Spleen (tissue), 7 donors: ENCODE measurements at regions not wholly inside any gene's neighbourhood (a gene's known extent, or its start where the extent isn't known, plus 50 kb on each side); places are given as distances from the start of the nearest gene placed in this dataset.
"Not testable (repeated sequence)": the region's sequence is repeated elsewhere in the genome, so short reads cannot be mapped to it uniquely, and the experiment has no call there.

Source experiments
- POLR2A ChIP-seq, 3 donors: fragments of 450-650 bp; IDR thresholded peaks; one replicate each; pipeline ENCODE4 v1.5.1; 2017; ENCODE audit warnings: antibody characterized with exemption in 3 of 3, mild to moderate bottlenecking in 1 of 3
- POLR2AphosphoS5 ChIP-seq, 3 donors: sonication (generic); formaldehyde crosslinking; IDR thresholded peaks; one replicate each; pipeline ENCODE4 v1.5.1; 2017; ENCODE audit warnings: antibody characterized with exemption in 3 of 3
- TF ChIP-seq, protein P1 (sequence below), 11 experiments: fragments of 200-600 bp in 7 of 11; fragments of 450-650 bp in 4 of 11; sonication (generic) in 4 of 11; IDR thresholded peaks in 8 of 11; conservative IDR thresholded peaks in 3 of 11; 1 replicate in 7 of 11; 2 replicates in 4 of 11; pipeline versions ENCODE4 v1.4.0 to v1.8.0; 2016 to 2021; ENCODE audit warnings: antibody characterized with exemption in 11 of 11, inconsistent platforms in 4 of 11, mild to moderate bottlenecking in 1 of 11
- donor health status: DM: no; HTN: no; CAD: no; lungs with moderate emphysema.
- donor health status: DM: no; HTN: no; CAD: no.
- donor health status: DM: no; HTN: no; CAD: no.

GRCh38 chr1:148280831-148281572, 128.9 kb upstream of the NBPF11 start:
- not testable (repeated sequence) for TF ChIP-seq POLR2A, POLR2AphosphoS5 (IDR thresholded peaks at IDR 0.05)
- TF ChIP-seq, protein P1, sequence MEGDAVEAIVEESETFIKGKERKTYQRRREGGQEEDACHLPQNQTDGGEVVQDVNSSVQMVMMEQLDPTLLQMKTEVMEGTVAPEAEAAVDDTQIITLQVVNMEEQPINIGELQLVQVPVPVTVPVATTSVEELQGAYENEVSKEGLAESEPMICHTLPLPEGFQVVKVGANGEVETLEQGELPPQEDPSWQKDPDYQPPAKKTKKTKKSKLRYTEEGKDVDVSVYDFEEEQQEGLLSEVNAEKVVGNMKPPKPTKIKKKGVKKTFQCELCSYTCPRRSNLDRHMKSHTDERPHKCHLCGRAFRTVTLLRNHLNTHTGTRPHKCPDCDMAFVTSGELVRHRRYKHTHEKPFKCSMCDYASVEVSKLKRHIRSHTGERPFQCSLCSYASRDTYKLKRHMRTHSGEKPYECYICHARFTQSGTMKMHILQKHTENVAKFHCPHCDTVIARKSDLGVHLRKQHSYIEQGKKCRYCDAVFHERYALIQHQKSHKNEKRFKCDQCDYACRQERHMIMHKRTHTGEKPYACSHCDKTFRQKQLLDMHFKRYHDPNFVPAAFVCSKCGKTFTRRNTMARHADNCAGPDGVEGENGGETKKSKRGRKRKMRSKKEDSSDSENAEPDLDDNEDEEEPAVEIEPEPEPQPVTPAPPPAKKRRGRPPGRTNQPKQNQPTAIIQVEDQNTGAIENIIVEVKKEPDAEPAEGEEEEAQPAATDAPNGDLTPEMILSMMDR (IDR thresholded peaks at IDR 0.05 in 8 of 11, conservative IDR thresholded peaks at IDR 0.05 in 3 of 11): not testable (repeated sequence)
